ENCODE measurements at regions not wholly inside any gene's neighbourhood (a gene's known extent, or its start where the extent isn't known, plus 50 kb on each side); places are given as distances from the start of the nearest gene placed in this dataset.

DNA sequence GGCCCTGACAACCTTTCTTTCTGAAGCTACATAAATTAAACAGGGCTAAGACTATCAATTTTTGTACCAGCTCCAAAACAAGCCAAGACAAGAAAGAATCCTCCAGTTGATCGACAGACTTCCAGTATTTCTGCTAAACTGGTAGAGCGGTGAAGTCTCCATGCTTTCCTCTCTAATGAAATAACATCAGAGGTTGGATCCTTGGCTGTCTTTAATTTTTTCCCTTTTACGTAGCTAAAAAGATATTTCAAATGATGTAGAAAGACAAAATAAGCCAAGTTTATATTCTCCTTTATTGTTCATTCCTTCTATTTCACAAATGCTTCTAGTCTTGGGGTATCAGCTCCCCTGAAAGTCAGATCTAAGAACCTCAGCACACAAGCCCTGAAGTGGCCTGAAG is 434.9 kb downstream of the NFIB start:
- no peaks in the 10 kb centered on the region for H3K79me1 ChIP-seq (ENCODE audit: insufficient read depth, low read depth, low read length, poor library complexity, severe bottlenecking)
- no peak overlapping the region for H4K91ac ChIP-seq (ENCODE audit: insufficient read length, low read depth, low read length)
- no peak overlapping the region for H3K27ac ChIP-seq (ENCODE audit: insufficient read length, low read depth, low read length)
- H3K56ac ChIP-seq (ENCODE audit: insufficient read length, low read depth, low read length): no peak overlapping the region
- Mint-ChIP-seq H3K4me1 (no peaks in the 10 kb centered on the region), H3K4me3 (no peak overlapping the region), H3K27ac (no peak overlapping the region), H3K9me3 (no peaks in the 10 kb centered on the region; a peak in 1 of 5 replicates), H3K36me3 (ENCODE audit: insufficient read depth in 1 of 3, low read depth in 3 of 3) (peaks cover 0 to 2% (median 0%) of the 10 kb centered on the region in 3 experiments; a peak in 1 of 7 replicates), H3K27me3 (ENCODE audit: low read depth) (no peaks in the 10 kb centered on the region)
- H2AK5ac ChIP-seq (ENCODE audit: insufficient read length, low read length): no peak overlapping the region
- H4K5ac ChIP-seq (ENCODE audit: insufficient read length, low read depth, low read length): no peak overlapping the region
- H3K23ac ChIP-seq (ENCODE audit: insufficient read length, low read depth, low read length): no peak overlapping the region
- no peaks in the 10 kb centered on the region for H4K20me1 ChIP-seq (ENCODE audit: control insufficient read depth, insufficient read depth, insufficient read length)
- H3K9me3 ChIP-seq (ENCODE audit: control insufficient read depth, low read depth, low read length): no peaks in the 10 kb centered on the region
- H2BK5ac ChIP-seq (ENCODE audit: insufficient read length, low read length): no peak overlapping the region
- H3K9ac ChIP-seq (ENCODE audit: extremely low read depth, insufficient read length, low read length): no peak overlapping the region
- no peak overlapping the region for H2BK15ac ChIP-seq (ENCODE audit: low read depth, low read length)
- H3K4me1 ChIP-seq (ENCODE audit: insufficient read depth, low read length): no peaks in the 10 kb centered on the region
- no peak overlapping the region for H2BK12ac ChIP-seq (ENCODE audit: insufficient read length, low read depth, low read length)
- H3K4me2 ChIP-seq (ENCODE audit: insufficient read depth, insufficient read length, low read length): no peak overlapping the region
- DNase-seq: no peak
- H3T11ph ChIP-seq (ENCODE audit: low read length): no peak overlapping the region
- H3K4ac ChIP-seq (ENCODE audit: low read depth, low read length): no peak overlapping the region
- H2AFZ ChIP-seq (ENCODE audit: low read length): no peak overlapping the region
- no peaks in the 10 kb centered on the region for H3K23me2 ChIP-seq (ENCODE audit: insufficient read length, low read depth, low read length, poor library complexity, severe bottlenecking)
- H3K27me3 ChIP-seq (ENCODE audit: insufficient read depth, low read length): no peaks in the 10 kb centered on the region
- no CpG with 5 or more reads among the region's 3 CpGs for whole genome bisulfite sequencing (ENCODE audit: extremely low coverage, insufficient read length, low lambda C conversion rate)
- H3K79me2 ChIP-seq (ENCODE audit: insufficient read depth, low read length): no peaks in the 10 kb centered on the region
- no peak overlapping the region for H4K8ac ChIP-seq (replicated peaks; ENCODE audit: insufficient read length, low read depth, low read length)
- TF ChIP-seq CTCF (conservative IDR thresholded peaks at IDR 0.05): no peak
- H2BK20ac ChIP-seq (ENCODE audit: low read depth, low read length, poor library complexity, severe bottlenecking): no peak overlapping the region
- H2BK120ac ChIP-seq (ENCODE audit: low read depth, low read length, poor library complexity, severe bottlenecking): no peak overlapping the region
- no peak overlapping the region for H3K18ac ChIP-seq (ENCODE audit: insufficient read length, low read depth, low read length)
- H3K14ac ChIP-seq (ENCODE audit: insufficient read depth, low read length): no peak overlapping the region
